GM12878 (cell line): ENCODE measurements at regions not wholly inside any gene's neighbourhood (a gene's known extent, or its start where the extent isn't known, plus 50 kb on each side); places are given as distances from the start of the nearest gene placed in this dataset.
A peak's percentile ranks its signal among the peaks of the same experiment; 100 is the strongest.

Experiments
- ATAC-seq: fragments of 200-7000 bp; cut with Tn5 transposase; 3 replicates; pipeline ENCODE4 v1.9.1; 2020; ENCODE audit warnings: mild to moderate bottlenecking, moderate library complexity
- BruUV-seq: library from RNA; stranded (reverse); fragments of 400-500 nt; replicated peaks from 2 replicates; lab custom pipeline; 2021; lab: Mats Ljungman, UMichigan
- CTCF ChIA-PET: fragments of 300-600 bp; sonication (Branson Sonifier 250); formaldehyde crosslinking; extraction: SDS; loops from one replicate; lab custom pipeline; 2021; ENCODE audit warnings: inconsistent platforms; lab: Yijun Ruan, JAX
- POLR2A ChIA-PET: fragments of 350-600 bp; formaldehyde crosslinking; extraction: SDS; loops from one replicate; lab custom pipeline; 2021; ENCODE audit warnings: inconsistent platforms; lab: Charles Lee
- RAD21 ChIA-PET: fragments of 300-600 bp; sonication (Branson Sonifier 250); formaldehyde crosslinking; loops from one replicate; lab custom pipeline; 2023; ENCODE audit warnings: antibody characterized with exemption; ENCODE audit not compliant: unreplicated experiment; lab: Charles Lee
- SMC1A ChIA-PET: fragments of 300-600 bp; sonication (Branson Sonifier 250); formaldehyde crosslinking; loops from one replicate; lab custom pipeline; 2023; ENCODE audit not compliant: unreplicated experiment, uncharacterized antibody; lab: Charles Lee
- DNase-seq: peaks from one replicate; pipeline ENCODE4 v3.0.0-alpha.2; 2011; ENCODE audit warnings: low read depth, low spot score
- FAIRE-seq: peaks from 3 replicates; lab custom pipeline; 2011; peaks lifted over from hg19 to GRCh38; lab: Jason Lieb, UNC
- H2AFZ ChIP-seq: 2 replicates; pipeline ENCODE4 v1.6.0; 2011; ENCODE audit warnings: low read depth, low read length, control low read depth; ENCODE audit not compliant: control insufficient read depth
- H3K27ac ChIP-seq: 2 replicates; pipeline ENCODE4 v1.5.1; 2011; ENCODE audit warnings: control low read depth; ENCODE audit not compliant: control insufficient read depth, insufficient read depth
- H3K27me3 ChIP-seq, 2 experiments: replicated peaks in 1 of 2; 2 replicates each; pipeline versions ENCODE4 v1.6.0 to v1.6.1; 2011; ENCODE audit warnings: low read length in 1 of 2; ENCODE audit not compliant: control insufficient read depth in 2 of 2, insufficient read depth in 2 of 2
- H3K36me3 ChIP-seq, 2 experiments: 2 replicates each; pipeline ENCODE4 v1.5.1; 2011; ENCODE audit warnings: low read length in 1 of 2; ENCODE audit not compliant: control insufficient read depth in 2 of 2, insufficient read depth in 2 of 2
- H3K4me1 ChIP-seq: 2 replicates; pipeline ENCODE4 v1.6.1; 2011; ENCODE audit warnings: mild to moderate bottlenecking, low read length, moderate library complexity, mixed read lengths; ENCODE audit not compliant: control insufficient read depth, insufficient read depth
- H3K4me2 ChIP-seq: 2 replicates; pipeline ENCODE4 v1.6.0; 2011; ENCODE audit warnings: control low read depth; ENCODE audit not compliant: control insufficient read depth, insufficient read depth
- H3K4me3 ChIP-seq: fragments of 200-600 bp; sonication (generic); 2 replicates; pipeline ENCODE4 v1.5.1; 2016
- H3K79me2 ChIP-seq: 2 replicates; pipeline ENCODE4 v1.6.0; 2011; ENCODE audit warnings: low read length; ENCODE audit not compliant: control insufficient read depth, insufficient read depth
- H3K9ac ChIP-seq: 2 replicates; pipeline ENCODE4 v1.8.0; 2011; ENCODE audit warnings: low read length, control low read depth, mixed read lengths; ENCODE audit not compliant: control insufficient read depth, insufficient read depth
- H3K9me3 ChIP-seq: replicated peaks from 3 replicates; pipeline ENCODE4 v1.5.1; 2011; ENCODE audit warnings: mild to moderate bottlenecking, low read length; ENCODE audit not compliant: control insufficient read depth, insufficient read depth
- H4K20me1 ChIP-seq: 2 replicates; pipeline ENCODE4 v1.6.0; 2011; ENCODE audit not compliant: control insufficient read depth, insufficient read depth
- BRCA1 ChIP-seq: IDR thresholded peaks from 2 replicates; pipeline ENCODE4 v1.6.1; 2011; ENCODE audit warnings: low read depth, low read length, improper control_type of control experiment
- CEBPB ChIP-seq, 2 experiments: fragments of 150-350 bp in 1 of 2; IDR thresholded peaks; 2 replicates each; pipeline ENCODE4 v1.6.1; 2012 to 2014; ENCODE audit warnings: low read depth in 2 of 2, low read length in 2 of 2, borderline replicate concordance in 1 of 2, inconsistent platforms in 1 of 2
- CREB1 ChIP-seq: IDR thresholded peaks from 2 replicates; pipeline ENCODE4 v1.6.1; 2012; ENCODE audit warnings: low read depth, mild to moderate bottlenecking, inconsistent platforms
- E2F8 ChIP-seq: fragments of 450-650 bp; IDR thresholded peaks from 2 replicates; pipeline ENCODE4 v1.6.1; 2018; ENCODE audit warnings: mild to moderate bottlenecking, low read depth, moderate library complexity; ENCODE audit not compliant: partially characterized antibody
- HDAC2 ChIP-seq: fragments of 200-600 bp; sonication (generic); IDR thresholded peaks from 2 replicates; pipeline ENCODE4 v1.6.1; 2017
- MYB ChIP-seq: fragments of 150-350 bp; IDR thresholded peaks from 2 replicates; pipeline ENCODE4 v1.6.1; 2014; ENCODE audit warnings: mild to moderate bottlenecking, low read depth, low read length, borderline replicate concordance
- PAX8 ChIP-seq: fragments of 450-650 bp; IDR thresholded peaks from 2 replicates; pipeline ENCODE4 v1.6.1; 2017; ENCODE audit warnings: mild to moderate bottlenecking, moderate library complexity
- RCOR1 ChIP-seq: conservative IDR thresholded peaks from 2 replicates; pipeline ENCODE4 v1.6.1; 2012; ENCODE audit warnings: low read depth, low read length, improper control_type of control experiment
- RUNX3 ChIP-seq: IDR thresholded peaks from 2 replicates; pipeline ENCODE4 v1.6.1; 2012; ENCODE audit warnings: low read length, inconsistent platforms
- SPI1 ChIP-seq: IDR thresholded peaks from 2 replicates; pipeline ENCODE4 v1.6.1; 2011; ENCODE audit warnings: low read depth, mild to moderate bottlenecking, low read length, moderate library complexity, borderline replicate concordance; ENCODE audit not compliant: insufficient read depth
- TCF12 ChIP-seq: IDR thresholded peaks from 2 replicates; pipeline ENCODE4 v1.6.1; 2011; ENCODE audit warnings: low read depth, mild to moderate bottlenecking, low read length
- TCF3 ChIP-seq: IDR thresholded peaks from 2 replicates; pipeline ENCODE4 v1.6.1; 2012; ENCODE audit warnings: low read depth, mild to moderate bottlenecking, low read length, borderline replicate concordance; ENCODE audit not compliant: insufficient read depth
- ZBED1 ChIP-seq: IDR thresholded peaks from 2 replicates; pipeline ENCODE4 v1.6.1; 2016; ENCODE audit warnings: borderline replicate concordance
- WGBS: methylation state at CpG from one replicate; pipeline ENCODE4 v1.1.6; 2016; ENCODE audit warnings: low lambda C conversion rate; ENCODE audit not compliant: insufficient replicate concordance, insufficient coverage; ENCODE audit errors: missing lambda C conversion rate; 5-methylcytosine and 5-hydroxymethylcytosine counted together
- in situ Hi-C: fragments of 300-500 bp; cut with MboI; formaldehyde crosslinking; loops from 9 replicates; pipeline ENCODE4 v1.14.3; 2018; ENCODE audit warnings: mixed read lengths
- intact Hi-C: fragments of 100-400 bp; cut with micrococcal nuclease; formaldehyde crosslinking; loops from one replicate; pipeline ENCODE4 v1.14.2; 2022; ENCODE audit not compliant: unreplicated experiment
- TF ChIP-seq, protein P1 (sequence below), 3 experiments: IDR thresholded peaks in 2 of 3; conservative IDR thresholded peaks in 1 of 3; 2 replicates each; pipeline ENCODE4 v1.5.1; 2011; ENCODE audit warnings: low read depth in 3 of 3, low read length in 3 of 3, mild to moderate bottlenecking in 3 of 3, control low read depth in 2 of 3, moderate library complexity in 2 of 3, inconsistent platforms in 1 of 3, mixed read lengths in 1 of 3; ENCODE audit not compliant: control insufficient read depth in 2 of 3, insufficient read depth in 1 of 3; ENCODE audit errors: extremely low read depth in 1 of 3

- peaks cover 0 to 4% of the 10 kb centered on the region in 2 experiments; a peak in 1 of 4 replicates for H3K27me3 ChIP-seq
- TF ChIP-seq TCF3, result no peak
- TF ChIP-seq E2F8, result no peak
- no peak for TF ChIP-seq BRCA1
- no peak for TF ChIP-seq CREB1
- TF ChIP-seq ZBED1, result no peak
- peak; percentile 33; the same call in 1 of the 2 replicates for TF ChIP-seq SPI1
- TF ChIP-seq TCF12, result no peak
- no peak for TF ChIP-seq CEBPB (IDR thresholded peaks at IDR 0.05; ENCODE audit: borderline replicate concordance in 1 of 2, low read depth in 2 of 2, low read length in 2 of 2)
- TF ChIP-seq, protein P1, sequence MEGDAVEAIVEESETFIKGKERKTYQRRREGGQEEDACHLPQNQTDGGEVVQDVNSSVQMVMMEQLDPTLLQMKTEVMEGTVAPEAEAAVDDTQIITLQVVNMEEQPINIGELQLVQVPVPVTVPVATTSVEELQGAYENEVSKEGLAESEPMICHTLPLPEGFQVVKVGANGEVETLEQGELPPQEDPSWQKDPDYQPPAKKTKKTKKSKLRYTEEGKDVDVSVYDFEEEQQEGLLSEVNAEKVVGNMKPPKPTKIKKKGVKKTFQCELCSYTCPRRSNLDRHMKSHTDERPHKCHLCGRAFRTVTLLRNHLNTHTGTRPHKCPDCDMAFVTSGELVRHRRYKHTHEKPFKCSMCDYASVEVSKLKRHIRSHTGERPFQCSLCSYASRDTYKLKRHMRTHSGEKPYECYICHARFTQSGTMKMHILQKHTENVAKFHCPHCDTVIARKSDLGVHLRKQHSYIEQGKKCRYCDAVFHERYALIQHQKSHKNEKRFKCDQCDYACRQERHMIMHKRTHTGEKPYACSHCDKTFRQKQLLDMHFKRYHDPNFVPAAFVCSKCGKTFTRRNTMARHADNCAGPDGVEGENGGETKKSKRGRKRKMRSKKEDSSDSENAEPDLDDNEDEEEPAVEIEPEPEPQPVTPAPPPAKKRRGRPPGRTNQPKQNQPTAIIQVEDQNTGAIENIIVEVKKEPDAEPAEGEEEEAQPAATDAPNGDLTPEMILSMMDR (IDR thresholded peaks at IDR 0.05 in 2 of 3, conservative IDR thresholded peaks at IDR 0.05 in 1 of 3; ENCODE audit: control insufficient read depth in 2 of 3, extremely low read depth in 1 of 3, insufficient read depth in 1 of 3, low read depth in 3 of 3, low read length in 3 of 3), result no peak
- no peak for TF ChIP-seq MYB
- no peak for TF ChIP-seq HDAC2
- peak; percentile 22; the same call in 1 of the 2 replicates for TF ChIP-seq RUNX3
- TF ChIP-seq RCOR1, result no peak
- TF ChIP-seq PAX8, result no peak
- H3K4me1 ChIP-seq, result no peaks in the 10 kb centered on the region; the same call in 1 of the 2 replicates
- H3K36me3 ChIP-seq, result no peaks in the 10 kb centered on the region
- no peaks in the 10 kb centered on the region for H3K79me2 ChIP-seq
- H3K4me3 ChIP-seq, result no peak overlapping the region
- SMC1A ChIA-PET, result interaction anchor here (1.1 to 1.3 kb wide), 2 partner anchors 14 to 15 kb away, joined by 3 to 4 read pairs; no protein-coding TSS in a partner anchor
- CTCF ChIA-PET, result interaction anchor here (1.3 to 1.7 kb wide), 2 partner anchors 17 to 34 kb away, joined by 3 to 4 read pairs; no protein-coding TSS in a partner anchor
- no peak overlapping the region for H3K27ac ChIP-seq
- ATAC-seq (peak; percentile 46), FAIRE-seq (no peak), DNase-seq (no peak)
- no peaks in the 10 kb centered on the region for H4K20me1 ChIP-seq
- in situ Hi-C loops (no loop called here), intact Hi-C loops (no loop called here)
- H3K4me2 ChIP-seq, result no peak overlapping the region
- BruUV-seq, result no TSS peak
- RAD21 ChIA-PET, result interaction anchor here (0.9 to 1.2 kb wide), 3 partner anchors 12 to 32 kb away, joined by 3 read pairs; no protein-coding TSS in a partner anchor
- no peak overlapping the region for H3K9ac ChIP-seq
- POLR2A ChIA-PET, result no interaction called here
- H3K9me3 ChIP-seq, result no peaks in the 10 kb centered on the region
- 23% methylated on average over 2 of the region's 2 CpGs for WGBS
- no peak overlapping the region; the same call in 1 of the 2 replicates for H2AFZ ChIP-seq
Observed at GRCh38 chr11:32018672-32019071, 72.2 kb upstream of the RCN1 start.
